ENCODE measurements at regions not wholly inside any gene's neighbourhood (a gene's known extent, or its start where the extent isn't known, plus 50 kb on each side); places are given as distances from the start of the nearest gene placed in this dataset.

GRCh38 chrX:127782904-127783303 lies 269.3 kb downstream of the ACTRT1 start:
- no peak for TF ChIP-seq TSHZ1 (tag by site-specific recombination; IDR thresholded peaks at IDR 0.05; ENCODE audit: borderline replicate concordance)
- TF ChIP-seq, protein P1, sequence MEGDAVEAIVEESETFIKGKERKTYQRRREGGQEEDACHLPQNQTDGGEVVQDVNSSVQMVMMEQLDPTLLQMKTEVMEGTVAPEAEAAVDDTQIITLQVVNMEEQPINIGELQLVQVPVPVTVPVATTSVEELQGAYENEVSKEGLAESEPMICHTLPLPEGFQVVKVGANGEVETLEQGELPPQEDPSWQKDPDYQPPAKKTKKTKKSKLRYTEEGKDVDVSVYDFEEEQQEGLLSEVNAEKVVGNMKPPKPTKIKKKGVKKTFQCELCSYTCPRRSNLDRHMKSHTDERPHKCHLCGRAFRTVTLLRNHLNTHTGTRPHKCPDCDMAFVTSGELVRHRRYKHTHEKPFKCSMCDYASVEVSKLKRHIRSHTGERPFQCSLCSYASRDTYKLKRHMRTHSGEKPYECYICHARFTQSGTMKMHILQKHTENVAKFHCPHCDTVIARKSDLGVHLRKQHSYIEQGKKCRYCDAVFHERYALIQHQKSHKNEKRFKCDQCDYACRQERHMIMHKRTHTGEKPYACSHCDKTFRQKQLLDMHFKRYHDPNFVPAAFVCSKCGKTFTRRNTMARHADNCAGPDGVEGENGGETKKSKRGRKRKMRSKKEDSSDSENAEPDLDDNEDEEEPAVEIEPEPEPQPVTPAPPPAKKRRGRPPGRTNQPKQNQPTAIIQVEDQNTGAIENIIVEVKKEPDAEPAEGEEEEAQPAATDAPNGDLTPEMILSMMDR (tag by site-specific recombination; IDR thresholded peaks at IDR 0.05), result no peak
